ENCODE measurements at regions not wholly inside any gene's neighbourhood (a gene's known extent, or its start where the extent isn't known, plus 50 kb on each side); places are given as distances from the start of the nearest gene placed in this dataset.

DNA sequence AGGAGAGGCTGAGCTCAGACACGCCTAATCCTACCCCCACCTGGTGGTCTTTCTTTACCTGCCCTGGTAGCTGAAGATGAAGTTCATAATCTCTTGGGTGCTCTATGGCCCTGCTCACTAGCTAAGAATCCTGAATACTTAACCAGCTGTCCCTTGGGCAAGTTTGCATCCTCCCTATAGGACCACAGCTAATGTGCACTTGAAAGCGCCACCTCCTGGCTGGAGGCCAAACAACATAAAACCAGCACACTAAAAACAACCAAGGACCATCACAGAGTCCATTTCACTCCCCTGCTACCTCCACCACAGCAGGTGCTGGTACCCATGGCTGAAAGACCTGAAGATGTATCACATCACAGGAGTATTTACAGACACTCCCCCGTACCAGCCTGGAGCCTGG, 155.5 kb upstream of the SLC24A3 start:
- TF ChIP-seq CTCF (IDR thresholded peaks at IDR 0.05) (no peak), POLR2A (IDR thresholded peaks at IDR 0.05) (no peak)

All from lower leg skin (tissue), 3 donors.